ENCODE measurements at regions not wholly inside any gene's neighbourhood (a gene's known extent, or its start where the extent isn't known, plus 50 kb on each side); places are given as distances from the start of the nearest gene placed in this dataset.

DNA sequence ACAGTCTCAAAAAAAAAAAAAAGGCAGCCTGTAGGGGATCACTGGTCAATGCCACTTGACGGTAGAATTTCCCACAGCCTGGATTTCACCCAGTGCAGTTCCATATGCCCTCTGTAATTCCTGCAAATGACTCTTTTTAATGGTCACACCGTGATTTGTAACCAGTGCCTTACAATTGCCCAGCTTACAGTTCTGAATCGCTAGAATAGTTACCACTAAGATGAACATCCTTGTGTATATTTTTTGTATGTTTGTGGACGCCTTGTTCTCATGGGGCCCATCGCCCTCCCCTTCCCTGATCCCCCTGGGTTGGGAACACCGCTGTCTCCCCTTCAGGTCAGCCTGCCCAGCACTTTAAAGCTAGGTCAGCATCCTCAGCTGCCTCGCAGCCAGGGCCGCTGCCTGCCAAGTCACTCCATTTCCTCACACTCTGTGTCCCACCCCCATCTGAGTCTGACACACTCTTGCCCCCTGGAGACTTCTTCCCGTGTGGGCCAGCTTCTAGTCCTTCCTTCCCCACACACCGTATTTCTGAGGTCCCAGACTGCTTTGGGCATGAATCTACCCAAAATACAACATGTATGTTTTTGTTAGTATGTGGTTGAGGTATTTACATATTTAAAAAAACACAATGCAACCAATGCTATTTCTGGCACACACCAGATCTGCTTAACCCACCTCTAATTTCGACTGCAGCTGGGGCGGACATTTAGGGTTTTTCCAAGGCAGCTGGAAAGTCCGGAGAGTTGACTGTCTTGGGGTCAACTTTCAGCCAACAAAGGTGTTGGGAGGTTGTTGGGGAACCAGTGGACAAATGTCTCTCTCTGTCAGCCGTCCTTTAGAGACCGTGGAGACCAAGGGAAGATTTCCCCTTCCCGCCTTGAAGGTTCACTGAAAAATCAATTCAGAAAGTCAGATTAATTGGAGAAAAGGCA is 120.5 kb upstream of the NEK6 start:
- TF ChIP-seq, protein P1, sequence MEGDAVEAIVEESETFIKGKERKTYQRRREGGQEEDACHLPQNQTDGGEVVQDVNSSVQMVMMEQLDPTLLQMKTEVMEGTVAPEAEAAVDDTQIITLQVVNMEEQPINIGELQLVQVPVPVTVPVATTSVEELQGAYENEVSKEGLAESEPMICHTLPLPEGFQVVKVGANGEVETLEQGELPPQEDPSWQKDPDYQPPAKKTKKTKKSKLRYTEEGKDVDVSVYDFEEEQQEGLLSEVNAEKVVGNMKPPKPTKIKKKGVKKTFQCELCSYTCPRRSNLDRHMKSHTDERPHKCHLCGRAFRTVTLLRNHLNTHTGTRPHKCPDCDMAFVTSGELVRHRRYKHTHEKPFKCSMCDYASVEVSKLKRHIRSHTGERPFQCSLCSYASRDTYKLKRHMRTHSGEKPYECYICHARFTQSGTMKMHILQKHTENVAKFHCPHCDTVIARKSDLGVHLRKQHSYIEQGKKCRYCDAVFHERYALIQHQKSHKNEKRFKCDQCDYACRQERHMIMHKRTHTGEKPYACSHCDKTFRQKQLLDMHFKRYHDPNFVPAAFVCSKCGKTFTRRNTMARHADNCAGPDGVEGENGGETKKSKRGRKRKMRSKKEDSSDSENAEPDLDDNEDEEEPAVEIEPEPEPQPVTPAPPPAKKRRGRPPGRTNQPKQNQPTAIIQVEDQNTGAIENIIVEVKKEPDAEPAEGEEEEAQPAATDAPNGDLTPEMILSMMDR (IDR thresholded peaks at IDR 0.05; ENCODE audit: insufficient read depth, low read length): no peak
- TF ChIP-seq POLR2AphosphoS5 (IDR thresholded peaks at IDR 0.05; ENCODE audit: low read depth) (no peak), SPI1 (IDR thresholded peaks at IDR 0.05; ENCODE audit: borderline replicate concordance, low read depth) (no peak), GABPA (IDR thresholded peaks at IDR 0.05; ENCODE audit: low read depth) (no peak)
